ENCODE measurements at regions not wholly inside any gene's neighbourhood (a gene's known extent, or its start where the extent isn't known, plus 50 kb on each side); places are given as distances from the start of the nearest gene placed in this dataset.
"Not testable (repeated sequence)": the region's sequence is repeated elsewhere in the genome, so short reads cannot be mapped to it uniquely, and the experiment has no call there.

DNA sequence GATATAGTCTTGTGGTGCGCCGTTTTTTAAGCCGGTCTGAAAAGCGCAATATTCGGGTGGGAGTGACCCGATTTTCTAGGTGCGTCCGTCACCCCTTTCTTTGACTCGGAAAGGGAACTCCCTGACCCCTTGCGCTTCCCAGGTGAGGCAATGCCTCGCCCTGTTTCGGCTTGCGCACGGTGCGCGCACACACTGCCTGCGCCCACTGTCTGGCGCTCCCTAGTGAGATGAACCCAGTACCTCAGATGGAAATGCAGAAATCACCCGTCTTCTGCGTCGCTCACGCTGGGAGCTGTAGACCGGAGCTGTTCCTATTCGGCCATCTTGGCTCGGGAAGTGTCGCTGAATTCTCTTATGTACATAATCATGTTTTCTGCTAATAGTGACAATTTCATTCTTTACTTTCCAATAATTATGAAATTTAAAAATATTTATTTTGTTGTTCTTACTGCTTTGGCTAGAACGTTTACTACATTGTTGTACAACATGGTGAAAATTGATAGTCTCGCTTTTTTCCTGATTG is 61.2 kb upstream of the MINDY3 start:
- H3K4me3 ChIP-seq (ENCODE audit: insufficient read depth, low read depth, low read length); DNase-seq; H3K36me3 ChIP-seq (replicated peaks; ENCODE audit: control insufficient read depth, insufficient read depth, low read length); H3K27me3 ChIP-seq (ENCODE audit: control insufficient read depth, insufficient read depth, low read length): not testable (repeated sequence)

DNA sequence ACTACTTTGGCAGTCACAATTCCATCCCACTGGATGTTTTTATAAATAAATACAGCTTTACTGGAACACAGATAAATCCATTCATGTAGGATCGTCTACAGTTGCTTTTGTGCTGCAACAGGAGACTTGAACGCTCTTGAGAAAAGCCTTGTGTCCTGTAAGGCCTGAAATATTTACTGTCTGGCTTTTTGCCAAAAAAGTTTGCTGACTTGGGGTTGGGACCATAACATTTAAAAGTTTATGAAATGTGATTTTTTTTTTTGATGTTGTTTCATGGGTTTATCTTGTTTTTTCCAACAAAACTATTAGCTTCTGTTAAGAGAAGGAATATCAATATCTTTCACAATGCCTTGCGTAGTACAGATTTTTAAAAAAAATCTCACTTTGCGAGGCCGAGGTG is 71.1 kb upstream of the MINDY3 start:
- H3K4me3 ChIP-seq (ENCODE audit: insufficient read depth, low read depth, low read length): no peak overlapping the region
- no peaks in the 10 kb centered on the region for H3K27me3 ChIP-seq (ENCODE audit: control insufficient read depth, insufficient read depth, low read length)
- no peaks in the 10 kb centered on the region for H3K36me3 ChIP-seq (replicated peaks; ENCODE audit: control insufficient read depth, insufficient read depth, low read length)
- no peak for DNase-seq

DNA sequence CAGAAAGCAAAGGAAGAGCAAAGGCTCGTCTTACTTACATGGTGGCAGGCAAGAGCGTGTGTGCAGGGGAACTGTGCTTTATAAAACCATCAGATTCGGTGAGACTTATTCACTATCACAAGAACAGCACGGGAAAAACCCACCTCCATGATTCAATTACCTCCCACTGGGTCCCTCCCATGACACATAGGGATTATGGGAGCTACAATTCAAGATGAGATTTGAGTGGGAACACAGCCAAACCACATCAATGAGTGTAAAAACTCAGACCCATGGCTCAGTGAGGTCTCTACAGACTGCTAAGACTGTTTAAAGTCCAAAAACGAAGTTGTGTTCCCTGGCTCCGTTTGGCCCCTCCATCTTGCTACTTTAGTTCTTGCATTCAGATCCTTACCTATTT is 79.2 kb upstream of the MINDY3 start:
- DNase-seq; H3K36me3 ChIP-seq (replicated peaks; ENCODE audit: control insufficient read depth, insufficient read depth, low read length); H3K27me3 ChIP-seq (ENCODE audit: control insufficient read depth, insufficient read depth, low read length); H3K4me3 ChIP-seq (ENCODE audit: insufficient read depth, low read depth, low read length): not testable (repeated sequence)

DNA sequence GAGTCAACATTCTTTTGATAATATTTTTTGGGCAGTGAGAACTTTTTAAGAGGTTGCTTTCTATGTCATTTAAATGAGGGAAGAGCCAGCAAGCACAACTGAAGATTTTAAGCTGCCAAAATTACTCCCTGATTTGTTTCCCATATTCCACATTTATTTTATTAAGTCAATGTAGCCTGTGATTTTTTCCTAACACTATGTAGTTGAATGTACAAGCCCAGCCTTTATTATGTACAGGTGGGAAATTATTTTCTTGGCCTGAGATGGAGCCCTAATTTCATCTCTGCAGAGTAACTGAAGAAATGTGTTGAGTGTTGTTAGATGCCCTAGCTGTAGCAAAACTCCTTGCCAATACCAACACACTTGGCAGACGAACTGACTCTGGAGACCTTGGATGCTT is 83.1 kb upstream of the MINDY3 start:
- Histone ChIP-seq H3K36me3 (replicated peaks; ENCODE audit: control insufficient read depth, insufficient read depth, low read length) (no peaks in the 10 kb centered on the region), H3K4me3 (ENCODE audit: insufficient read depth, low read depth, low read length) (no peak overlapping the region), H3K27me3 (ENCODE audit: control insufficient read depth, insufficient read depth, low read length) (no peaks in the 10 kb centered on the region)
- DNase-seq: no peak

DNA sequence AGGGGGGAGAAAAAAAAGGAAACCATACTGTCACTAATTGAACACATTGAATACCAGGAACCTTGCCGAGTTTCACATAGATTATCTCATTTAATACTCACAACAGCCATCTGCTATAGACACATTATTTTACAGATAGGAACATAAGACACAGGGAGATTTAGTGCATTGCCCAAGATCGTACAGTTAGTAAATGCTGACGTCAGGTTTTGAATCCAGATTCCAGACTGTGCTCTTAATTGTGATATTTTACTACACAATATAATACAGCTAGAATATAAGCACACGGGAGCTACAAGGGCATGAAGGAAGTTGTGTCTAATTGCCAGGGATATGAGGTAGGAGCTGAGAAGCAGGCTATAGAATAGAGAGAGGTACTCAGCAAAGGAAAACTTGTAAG is 93.9 kb upstream of the MINDY3 start:
- Histone ChIP-seq H3K36me3 (replicated peaks; ENCODE audit: control insufficient read depth, insufficient read depth, low read length) (no peaks in the 10 kb centered on the region), H3K27me3 (ENCODE audit: control insufficient read depth, insufficient read depth, low read length) (no peaks in the 10 kb centered on the region), H3K4me3 (ENCODE audit: insufficient read depth, low read depth, low read length) (no peak overlapping the region)
- DNase-seq: no peak

DNA sequence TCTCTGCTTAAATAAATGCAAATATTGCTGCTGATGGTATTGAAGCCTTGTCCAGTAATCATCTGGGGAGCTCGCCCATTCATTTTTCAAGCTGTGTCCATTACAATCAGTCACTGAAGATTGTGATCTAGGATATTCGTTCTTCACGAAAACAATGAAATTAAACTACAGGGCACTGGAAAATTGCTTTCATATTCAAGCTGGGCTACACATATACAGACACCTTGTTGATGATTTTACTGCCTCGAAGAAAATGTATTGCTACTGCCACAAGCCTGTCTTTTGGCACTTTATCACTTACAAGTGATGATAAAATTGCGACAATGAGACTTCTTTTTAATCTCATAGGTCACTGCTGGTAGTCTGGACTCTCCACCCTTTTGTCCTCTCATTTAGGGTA is 100.0 kb upstream of the MINDY3 start:
- no peaks in the 10 kb centered on the region for H3K36me3 ChIP-seq (replicated peaks; ENCODE audit: control insufficient read depth, insufficient read depth, low read length)
- no peak overlapping the region for H3K4me3 ChIP-seq (ENCODE audit: insufficient read depth, low read depth, low read length)
- H3K27me3 ChIP-seq (ENCODE audit: control insufficient read depth, insufficient read depth, low read length): no peaks in the 10 kb centered on the region
- DNase-seq: no peak

DNA sequence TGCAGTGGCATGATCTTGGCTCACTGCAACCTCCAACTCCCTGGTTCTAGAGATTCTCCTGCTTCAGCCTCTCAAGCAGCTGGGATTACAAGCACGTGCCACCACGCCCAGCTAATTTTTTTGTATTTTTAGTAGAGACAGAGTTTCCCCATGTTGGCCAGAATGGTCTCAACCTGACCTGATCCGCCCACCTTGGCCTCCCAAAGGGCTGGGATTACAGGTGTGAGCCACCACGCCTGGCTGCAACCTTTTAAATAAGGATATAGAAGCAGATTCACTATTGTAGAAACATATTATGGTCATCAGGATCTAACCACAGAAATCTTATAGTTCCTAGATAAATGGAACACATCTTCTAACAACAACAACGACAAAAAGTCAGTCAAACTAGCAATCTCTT is 112.4 kb upstream of the MINDY3 start:
- H3K36me3 ChIP-seq (replicated peaks; ENCODE audit: control insufficient read depth, insufficient read depth, low read length); DNase-seq; H3K27me3 ChIP-seq (ENCODE audit: control insufficient read depth, insufficient read depth, low read length); H3K4me3 ChIP-seq (ENCODE audit: insufficient read depth, low read depth, low read length): not testable (repeated sequence)

DNA sequence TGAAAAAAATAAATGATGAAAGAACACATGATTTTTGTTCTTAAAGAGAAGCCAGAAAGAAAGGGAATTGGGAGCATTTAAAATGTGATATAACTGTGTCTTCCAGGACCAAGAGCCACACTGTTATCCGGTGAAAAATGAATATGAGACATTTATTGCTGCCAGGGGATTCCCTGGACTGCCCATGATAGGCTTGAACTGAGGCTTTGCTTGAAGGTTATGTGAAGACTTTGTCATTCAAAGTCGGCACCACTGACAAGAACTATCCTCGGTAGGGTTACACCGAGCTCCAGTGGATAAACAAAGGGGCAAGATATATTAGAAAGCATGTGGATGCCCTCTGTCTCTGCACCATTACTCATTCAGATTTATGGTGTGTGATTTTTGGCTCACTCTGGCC is 125.4 kb upstream of the MINDY3 start:
- Histone ChIP-seq H3K36me3 (replicated peaks; ENCODE audit: control insufficient read depth, insufficient read depth, low read length) (no peaks in the 10 kb centered on the region), H3K4me3 (ENCODE audit: insufficient read depth, low read depth, low read length) (no peak overlapping the region), H3K27me3 (ENCODE audit: control insufficient read depth, insufficient read depth, low read length) (no peaks in the 10 kb centered on the region)
- no peak for DNase-seq

DNA sequence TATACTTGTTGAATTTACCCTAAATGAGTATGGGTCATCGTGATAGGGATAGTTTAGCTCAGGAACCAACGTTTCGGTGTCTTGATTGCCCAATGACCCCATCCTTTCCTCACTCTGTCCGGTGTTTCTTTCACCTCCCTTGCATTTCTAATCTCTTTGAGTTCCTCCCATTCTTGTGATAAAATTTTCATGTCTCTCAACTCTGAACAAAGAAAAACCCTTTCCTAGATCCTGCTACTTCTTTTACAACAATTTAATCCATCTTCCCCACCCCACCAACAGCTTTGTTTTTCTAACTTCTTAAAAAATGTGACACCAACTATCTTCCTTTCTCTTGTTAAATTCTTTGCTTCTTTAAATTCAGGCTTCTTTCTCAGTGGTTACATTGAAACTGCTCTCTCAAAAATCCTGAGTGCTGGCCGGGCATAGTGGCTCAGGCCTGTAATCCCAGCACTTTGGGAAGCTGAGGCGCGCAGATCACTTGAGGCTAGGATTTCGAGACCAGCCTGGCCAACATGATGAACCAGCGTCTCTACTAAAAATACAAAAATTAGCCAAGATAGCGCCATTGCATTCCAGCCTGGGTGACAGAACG is 130.3 kb upstream of the MINDY3 start:
- Histone ChIP-seq H3K36me3 (replicated peaks; ENCODE audit: control insufficient read depth, insufficient read depth, low read length) (no peaks in the 10 kb centered on the region), H3K27me3 (ENCODE audit: control insufficient read depth, insufficient read depth, low read length) (no peaks in the 10 kb centered on the region), H3K4me3 (ENCODE audit: insufficient read depth, low read depth, low read length) (no peak overlapping the region)
- peak; percentile 32 for DNase-seq

DNA sequence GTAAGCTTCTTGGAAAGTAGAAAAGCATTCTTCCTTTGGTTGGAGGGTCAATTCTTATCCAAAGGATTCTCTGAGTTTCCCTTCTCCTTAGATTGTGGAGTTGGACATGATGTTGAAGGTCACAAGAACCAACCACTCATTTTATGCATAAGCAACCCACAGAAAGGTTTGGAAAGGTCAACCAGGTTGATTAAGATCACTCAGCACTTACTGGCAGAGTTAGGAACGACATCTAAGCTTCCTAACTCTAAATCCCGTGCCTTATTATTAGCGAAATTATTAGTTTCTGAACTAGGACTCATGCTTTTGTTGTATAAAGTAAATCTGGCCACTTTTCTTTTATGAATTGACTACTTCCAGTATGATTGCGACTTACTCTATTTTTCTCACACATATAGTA is 137.0 kb upstream of the MINDY3 start:
- Histone ChIP-seq H3K36me3 (replicated peaks; ENCODE audit: control insufficient read depth, insufficient read depth, low read length) (no peaks in the 10 kb centered on the region), H3K27me3 (ENCODE audit: control insufficient read depth, insufficient read depth, low read length) (no peaks in the 10 kb centered on the region), H3K4me3 (ENCODE audit: insufficient read depth, low read depth, low read length) (no peak overlapping the region)
- DNase-seq: no peak

DNA sequence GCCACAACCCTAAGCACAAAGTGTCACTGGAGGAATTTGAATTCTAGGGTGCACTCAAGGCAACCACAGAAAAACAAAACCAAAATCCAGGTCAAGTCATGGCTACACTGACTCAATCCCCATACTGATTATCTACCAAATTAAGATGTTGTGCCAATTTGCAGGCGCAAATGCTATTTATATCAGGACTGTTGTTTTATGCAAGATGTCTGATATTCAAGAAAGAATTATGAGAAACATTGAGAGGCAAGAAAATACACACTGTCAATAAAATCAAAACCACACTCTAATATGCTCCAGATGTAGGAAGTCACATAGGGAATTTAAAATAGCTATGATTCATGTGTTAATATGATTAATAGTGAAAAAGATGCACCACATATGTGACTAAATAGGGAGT is 141.3 kb upstream of the MINDY3 start:
- Histone ChIP-seq H3K36me3 (replicated peaks; ENCODE audit: control insufficient read depth, insufficient read depth, low read length) (no peaks in the 10 kb centered on the region), H3K27me3 (ENCODE audit: control insufficient read depth, insufficient read depth, low read length) (no peaks in the 10 kb centered on the region), H3K4me3 (ENCODE audit: insufficient read depth, low read depth, low read length) (no peak overlapping the region)
- no peak for DNase-seq

DNA sequence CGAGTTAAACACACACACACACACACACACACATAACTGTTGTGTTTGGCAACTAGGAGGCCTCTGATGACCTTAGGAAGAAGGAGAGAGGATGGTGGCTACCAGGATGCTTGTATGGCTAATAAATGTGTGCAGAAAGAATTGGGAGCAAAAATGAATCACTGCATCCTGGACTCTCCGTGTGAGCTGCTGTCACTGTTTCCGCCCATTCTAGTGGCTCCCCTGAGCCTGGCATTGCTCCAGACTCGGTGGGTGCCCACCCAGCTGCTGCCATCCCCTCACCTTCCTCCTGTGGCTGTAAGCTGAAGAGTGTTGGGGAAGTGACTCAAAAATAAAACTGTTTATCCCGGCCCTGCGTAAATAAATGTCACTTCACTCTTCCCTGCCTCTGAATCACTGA is 149.5 kb upstream of the MINDY3 start:
- no peak for DNase-seq
- H3K27me3 ChIP-seq (ENCODE audit: control insufficient read depth, insufficient read depth, low read length): no peaks in the 10 kb centered on the region
- H3K4me3 ChIP-seq (ENCODE audit: insufficient read depth, low read depth, low read length): no peak overlapping the region
- H3K36me3 ChIP-seq (replicated peaks; ENCODE audit: control insufficient read depth, insufficient read depth, low read length): no peaks in the 10 kb centered on the region

DNA sequence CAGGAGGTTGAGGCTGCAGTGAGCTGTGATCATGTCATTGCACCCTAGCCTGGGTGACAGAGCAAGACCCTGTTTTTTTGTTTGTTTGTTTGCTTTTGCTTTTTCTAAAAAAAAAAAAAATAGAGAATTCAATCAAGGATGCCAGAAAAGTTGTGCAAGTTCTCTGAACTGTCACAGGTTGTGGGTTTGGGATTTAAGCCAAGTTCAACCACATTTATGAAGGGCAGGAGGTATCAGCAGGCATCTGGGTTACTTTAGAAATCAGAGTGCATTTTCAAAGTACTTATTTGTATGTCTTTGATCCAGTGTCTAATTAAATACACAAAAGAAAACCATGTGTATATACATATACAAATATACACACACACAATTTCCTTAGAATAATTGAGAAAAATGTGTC is 151.2 kb upstream of the MINDY3 start:
- no peak for DNase-seq
- Histone ChIP-seq H3K27me3 (ENCODE audit: control insufficient read depth, insufficient read depth, low read length) (no peaks in the 10 kb centered on the region), H3K4me3 (ENCODE audit: insufficient read depth, low read depth, low read length) (no peak overlapping the region), H3K36me3 (replicated peaks; ENCODE audit: control insufficient read depth, insufficient read depth, low read length) (no peaks in the 10 kb centered on the region)

DNA sequence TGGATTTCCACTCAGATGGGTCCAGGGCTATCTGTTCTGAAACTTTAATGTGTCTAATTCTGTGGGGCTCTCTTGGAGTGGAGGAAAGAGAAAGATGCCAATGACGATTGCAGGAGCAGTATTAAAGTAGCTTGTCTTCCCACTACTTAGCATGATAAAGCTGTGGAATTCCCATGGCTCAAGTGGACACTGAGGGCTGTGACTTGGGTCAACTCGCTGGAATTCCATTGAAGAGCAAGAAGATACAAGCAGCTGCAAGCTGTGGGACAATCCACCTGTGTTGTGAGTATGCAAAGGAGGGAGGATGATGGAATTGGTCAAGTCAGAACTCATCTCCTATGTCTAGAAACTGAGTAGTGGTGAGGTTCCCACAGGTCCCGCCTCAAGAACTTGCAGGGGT is 154.2 kb upstream of the MINDY3 start:
- no peaks in the 10 kb centered on the region for H3K36me3 ChIP-seq (replicated peaks; ENCODE audit: control insufficient read depth, insufficient read depth, low read length)
- H3K27me3 ChIP-seq (ENCODE audit: control insufficient read depth, insufficient read depth, low read length): no peaks in the 10 kb centered on the region
- DNase-seq: no peak
- H3K4me3 ChIP-seq (ENCODE audit: insufficient read depth, low read depth, low read length): no peak overlapping the region

DNA sequence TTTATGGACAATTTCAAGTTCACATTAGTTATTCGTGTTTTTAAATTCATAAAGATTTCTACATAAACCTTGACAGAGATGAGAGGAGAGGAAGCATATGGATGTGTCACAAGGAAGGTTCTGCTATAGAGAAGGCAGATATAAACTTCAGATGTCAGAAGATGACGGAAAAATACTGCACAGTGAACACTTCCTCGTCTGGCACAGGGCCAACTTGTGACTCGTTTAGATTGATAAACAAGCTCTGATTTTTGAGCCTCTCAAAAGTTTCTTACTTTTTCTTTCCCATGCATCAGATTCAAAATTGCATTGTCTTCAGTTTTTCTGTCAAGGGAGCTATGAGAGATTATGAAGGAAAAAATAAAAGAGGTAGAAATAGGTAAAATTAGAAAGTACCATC is 156.4 kb upstream of the MINDY3 start:
- Histone ChIP-seq H3K36me3 (replicated peaks; ENCODE audit: control insufficient read depth, insufficient read depth, low read length) (no peaks in the 10 kb centered on the region), H3K4me3 (ENCODE audit: insufficient read depth, low read depth, low read length) (no peak overlapping the region), H3K27me3 (ENCODE audit: control insufficient read depth, insufficient read depth, low read length) (no peaks in the 10 kb centered on the region)
- no peak for DNase-seq

DNA sequence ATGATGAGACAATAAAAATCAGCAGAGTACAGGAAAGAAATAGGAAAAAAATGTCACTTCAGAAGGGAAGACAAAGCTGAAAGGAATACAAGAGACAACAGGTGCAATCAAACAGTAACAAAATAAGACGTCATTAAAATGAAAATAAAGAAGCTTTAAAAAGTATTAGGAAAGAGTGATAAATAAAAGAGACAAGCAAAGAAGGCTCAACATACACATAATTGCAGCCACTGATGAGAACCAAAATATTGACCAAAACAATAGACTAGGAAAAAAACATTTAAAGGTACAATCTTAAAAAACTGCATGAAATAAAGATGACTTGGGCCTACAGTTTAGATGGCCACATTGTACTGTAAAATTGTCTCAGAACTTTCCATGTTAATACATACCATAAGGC is 160.5 kb upstream of the MINDY3 start:
- H3K36me3 ChIP-seq (replicated peaks; ENCODE audit: control insufficient read depth, insufficient read depth, low read length): no peaks in the 10 kb centered on the region
- H3K27me3 ChIP-seq (ENCODE audit: control insufficient read depth, insufficient read depth, low read length): no peaks in the 10 kb centered on the region

More for the DNA sequence above, 160.5 kb upstream of the MINDY3 start:
- H3K4me3 ChIP-seq (ENCODE audit: insufficient read depth, low read depth, low read length): no peak overlapping the region
- no peak for DNase-seq

Measured in H7 (cell line).